ENCODE measurements at regions not wholly inside any gene's neighbourhood (a gene's known extent, or its start where the extent isn't known, plus 50 kb on each side); places are given as distances from the start of the nearest gene placed in this dataset.
A peak's percentile ranks its signal among the peaks of the same experiment; 100 is the strongest.

- no peaks in the 10 kb centered on the region for H3K9me3 Mint-ChIP-seq
- H3K27ac Mint-ChIP-seq = no peak overlapping the region
- H3K27me3 Mint-ChIP-seq = peaks cover 3% of the 10 kb centered on the region
- H3K4me1 Mint-ChIP-seq = peaks cover 1 to 8% (median 5%) of the 10 kb centered on the region in 3 donors
- no peaks in the 10 kb centered on the region for H3K36me3 Mint-ChIP-seq
- no peak overlapping the region for H3K4me3 Mint-ChIP-seq
Observed at GRCh38 chr5:170159947-170160346, 54.2 kb downstream of the FOXI1 start.

- Mint-ChIP-seq H3K27ac (no peak overlapping the region), H3K36me3 (no peaks in the 10 kb centered on the region), H3K27me3 (peaks cover 9% of the 10 kb centered on the region), H3K4me1 (peaks cover 0 to 6% (median 5%) of the 10 kb centered on the region in 3 donors), H3K9me3 (no peaks in the 10 kb centered on the region), H3K4me3 (peak overlapping the region in 1 of 4 donors; percentile 15)
Observed at GRCh38 chr5:170161069-170161468, 55.4 kb downstream of the FOXI1 start.

- peaks cover 11% of the 10 kb centered on the region for H3K27me3 Mint-ChIP-seq
- no peaks in the 10 kb centered on the region for H3K9me3 Mint-ChIP-seq
- H3K4me1 Mint-ChIP-seq = peaks cover 0 to 8% (median 4%) of the 10 kb centered on the region in 3 donors
Observed at GRCh38 chr5:170162631-170163321, 57.1 kb downstream of the FOXI1 start.

GRCh38 chr5:170164087-170164486 lies 58.4 kb downstream of the FOXI1 start:
- Mint-ChIP-seq H3K9me3 (no peaks in the 10 kb centered on the region), H3K27ac (no peak overlapping the region), H3K36me3 (no peaks in the 10 kb centered on the region), H3K27me3 (peaks cover 13% of the 10 kb centered on the region), H3K4me3 (no peak overlapping the region), H3K4me1 (peaks cover 5 to 19% (median 10%) of the 10 kb centered on the region in 3 donors)

More at GRCh38 chr5:170162631-170163321, 57.1 kb downstream of the FOXI1 start:
- H3K27ac Mint-ChIP-seq = no peak overlapping the region
- no peaks in the 10 kb centered on the region for H3K36me3 Mint-ChIP-seq
- no peak overlapping the region for H3K4me3 Mint-ChIP-seq

GRCh38 chr5:170164921-170165320 lies 59.2 kb downstream of the FOXI1 start:
- Mint-ChIP-seq H3K36me3 (no peaks in the 10 kb centered on the region), H3K27ac (no peak overlapping the region), H3K4me3 (peak overlapping the region in 1 of 4 donors; percentile 10), H3K9me3 (no peaks in the 10 kb centered on the region), H3K4me1 (peaks cover 6 to 21% (median 10%) of the 10 kb centered on the region in 3 donors), H3K27me3 (peaks cover 13% of the 10 kb centered on the region)

- Mint-ChIP-seq H3K9me3 (no peaks in the 10 kb centered on the region), H3K4me1 (peaks cover 6 to 20% (median 9%) of the 10 kb centered on the region in 3 donors), H3K27ac (no peak overlapping the region), H3K36me3 (no peaks in the 10 kb centered on the region), H3K4me3 (no peak overlapping the region), H3K27me3 (peaks cover 11% of the 10 kb centered on the region)
Observed at GRCh38 chr5:170166101-170166500, 60.4 kb downstream of the FOXI1 start.

- no peak overlapping the region for H3K27ac Mint-ChIP-seq
- no peaks in the 10 kb centered on the region for H3K36me3 Mint-ChIP-seq
- H3K4me1 Mint-ChIP-seq = peaks cover 6 to 18% (median 6%) of the 10 kb centered on the region in 3 donors
- peaks cover 10% of the 10 kb centered on the region for H3K27me3 Mint-ChIP-seq
- H3K4me3 Mint-ChIP-seq = no peak overlapping the region
- no peaks in the 10 kb centered on the region for H3K9me3 Mint-ChIP-seq
Observed at GRCh38 chr5:170168002-170168401, 62.3 kb downstream of the FOXI1 start.

GRCh38 chr5:170168797-170169196 lies 63.1 kb downstream of the FOXI1 start:
- Mint-ChIP-seq H3K36me3 (no peaks in the 10 kb centered on the region), H3K4me1 (peaks cover 6 to 18% (median 6%) of the 10 kb centered on the region in 3 donors), H3K9me3 (no peaks in the 10 kb centered on the region), H3K27me3 (peaks cover 10% of the 10 kb centered on the region), H3K27ac (no peak overlapping the region), H3K4me3 (peak overlapping the region in 2 of 4 donors; percentile 21 to 74)

GRCh38 chr5:170169996-170170395 lies 62.8 kb upstream of the C5orf58 start:
- H3K27ac Mint-ChIP-seq = no peak overlapping the region
- H3K4me1 Mint-ChIP-seq = peaks cover 6 to 18% (median 6%) of the 10 kb centered on the region in 3 donors
- H3K9me3 Mint-ChIP-seq = no peaks in the 10 kb centered on the region
- no peak overlapping the region for H3K4me3 Mint-ChIP-seq
- H3K36me3 Mint-ChIP-seq = peaks cover 2% of the 10 kb centered on the region
- peaks cover 10% of the 10 kb centered on the region for H3K27me3 Mint-ChIP-seq

GRCh38 chr5:170171811-170172210 lies 61.0 kb upstream of the C5orf58 start:
- Mint-ChIP-seq H3K27ac (no peak overlapping the region), H3K27me3 (peaks cover 4% of the 10 kb centered on the region), H3K36me3 (peaks cover 2% of the 10 kb centered on the region), H3K4me3 (no peak overlapping the region), H3K4me1 (peaks cover 6 to 18% (median 6%) of the 10 kb centered on the region in 3 donors), H3K9me3 (no peaks in the 10 kb centered on the region)

- Mint-ChIP-seq H3K27ac (no peak overlapping the region), H3K36me3 (peaks cover 2% of the 10 kb centered on the region), H3K4me1 (peaks cover 6 to 11% (median 6%) of the 10 kb centered on the region in 3 donors), H3K9me3 (no peaks in the 10 kb centered on the region), H3K4me3 (no peak overlapping the region), H3K27me3 (peaks cover 2% of the 10 kb centered on the region)
Observed at GRCh38 chr5:170173227-170173626, 59.6 kb upstream of the C5orf58 start.

GRCh38 chr5:170173647-170174046 lies 59.1 kb upstream of the C5orf58 start:
- Mint-ChIP-seq H3K4me3 (no peak overlapping the region), H3K4me1 (peaks cover 4 to 7% (median 5%) of the 10 kb centered on the region in 3 donors), H3K27ac (no peak overlapping the region), H3K9me3 (no peaks in the 10 kb centered on the region), H3K36me3 (peaks cover 2% of the 10 kb centered on the region), H3K27me3 (peaks cover 1% of the 10 kb centered on the region)

GRCh38 chr5:170176916-170177315 lies 55.9 kb upstream of the C5orf58 start:
- no peaks in the 10 kb centered on the region for H3K4me1 Mint-ChIP-seq
- H3K36me3 Mint-ChIP-seq = peaks cover 2% of the 10 kb centered on the region
- no peaks in the 10 kb centered on the region for H3K9me3 Mint-ChIP-seq
- peaks cover 8% of the 10 kb centered on the region for H3K27me3 Mint-ChIP-seq
- H3K27ac Mint-ChIP-seq = no peak overlapping the region
- no peak overlapping the region for H3K4me3 Mint-ChIP-seq

- H3K4me3 Mint-ChIP-seq = no peak overlapping the region
- no peaks in the 10 kb centered on the region for H3K4me1 Mint-ChIP-seq
- H3K36me3 Mint-ChIP-seq = peaks cover 2% of the 10 kb centered on the region
- peaks cover 8% of the 10 kb centered on the region for H3K27me3 Mint-ChIP-seq
- H3K27ac Mint-ChIP-seq = no peak overlapping the region
- H3K9me3 Mint-ChIP-seq = no peaks in the 10 kb centered on the region
Observed at GRCh38 chr5:170178814-170179213, 54.0 kb upstream of the C5orf58 start.

GRCh38 chr5:170179626-170180025 lies 53.2 kb upstream of the C5orf58 start:
- H3K4me3 Mint-ChIP-seq = no peak overlapping the region
- H3K27ac Mint-ChIP-seq = no peak overlapping the region
- H3K36me3 Mint-ChIP-seq = peaks cover 2% of the 10 kb centered on the region
- peaks cover 0 to 1% (median 0%) of the 10 kb centered on the region in 3 donors for H3K4me1 Mint-ChIP-seq
- H3K27me3 Mint-ChIP-seq = peaks cover 8% of the 10 kb centered on the region
- no peaks in the 10 kb centered on the region for H3K9me3 Mint-ChIP-seq

GRCh38 chr5:170181902-170182301 lies 50.9 kb upstream of the C5orf58 start:
- Mint-ChIP-seq H3K27ac (no peak overlapping the region), H3K4me3 (no peak overlapping the region), H3K4me1 (peaks cover 0 to 1% (median 0%) of the 10 kb centered on the region in 3 donors), H3K27me3 (peaks cover 10% of the 10 kb centered on the region), H3K9me3 (no peaks in the 10 kb centered on the region), H3K36me3 (no peaks in the 10 kb centered on the region)

All from IgD-negative memory B cell (primary cell).